Gastroesophageal sphincter (tissue), 3 donors: ENCODE measurements at regions not wholly inside any gene's neighbourhood (a gene's known extent, or its start where the extent isn't known, plus 50 kb on each side); places are given as distances from the start of the nearest gene placed in this dataset.

Experiments
- EP300 ChIP-seq: sonication (generic); formaldehyde crosslinking; IDR thresholded peaks from one replicate; pipeline ENCODE4 v1.6.1; 2017; ENCODE audit warnings: antibody characterized with exemption, mild to moderate bottlenecking
- POLR2A ChIP-seq, 2 donors: fragments of 450-650 bp; IDR thresholded peaks; one replicate each; pipeline ENCODE4 v1.6.1; 2017; ENCODE audit warnings: antibody characterized with exemption in 2 of 2, mild to moderate bottlenecking in 2 of 2, moderate library complexity in 1 of 2
- POLR2AphosphoS5 ChIP-seq: sonication (generic); formaldehyde crosslinking; IDR thresholded peaks from one replicate; pipeline ENCODE4 v1.6.1; 2017; ENCODE audit warnings: antibody characterized with exemption
- TF ChIP-seq, protein P1 (sequence below), 4 experiments: fragments of 200-600 bp in 2 of 4; fragments of 450-650 bp in 2 of 4; sonication (generic) in 1 of 4; IDR thresholded peaks; one replicate each; pipeline ENCODE4 v1.5.1; 2017 to 2019; ENCODE audit warnings: antibody characterized with exemption in 4 of 4, mild to moderate bottlenecking in 2 of 4, moderate library complexity in 2 of 4

DNA sequence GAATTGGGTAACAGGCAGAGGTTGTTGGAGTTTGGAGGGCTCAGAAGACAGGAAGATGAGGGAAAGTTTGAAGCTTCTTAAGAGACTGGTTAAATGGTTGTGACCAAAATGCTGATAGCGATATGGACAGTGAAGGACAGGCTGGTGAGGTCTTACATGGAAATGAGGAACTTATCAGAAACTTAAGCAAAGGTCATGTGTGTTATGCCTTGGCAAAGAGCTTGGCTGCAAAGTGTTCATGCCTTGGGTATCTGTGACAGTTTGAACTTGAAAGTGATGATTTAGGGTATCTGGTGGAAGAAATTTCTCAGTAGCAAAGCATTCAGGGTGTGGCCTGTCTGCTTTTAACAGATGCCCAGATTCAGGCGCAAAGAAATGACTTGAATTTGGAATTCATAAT, 64.5 kb upstream of the EEPD1 start:
- TF ChIP-seq, protein P1, sequence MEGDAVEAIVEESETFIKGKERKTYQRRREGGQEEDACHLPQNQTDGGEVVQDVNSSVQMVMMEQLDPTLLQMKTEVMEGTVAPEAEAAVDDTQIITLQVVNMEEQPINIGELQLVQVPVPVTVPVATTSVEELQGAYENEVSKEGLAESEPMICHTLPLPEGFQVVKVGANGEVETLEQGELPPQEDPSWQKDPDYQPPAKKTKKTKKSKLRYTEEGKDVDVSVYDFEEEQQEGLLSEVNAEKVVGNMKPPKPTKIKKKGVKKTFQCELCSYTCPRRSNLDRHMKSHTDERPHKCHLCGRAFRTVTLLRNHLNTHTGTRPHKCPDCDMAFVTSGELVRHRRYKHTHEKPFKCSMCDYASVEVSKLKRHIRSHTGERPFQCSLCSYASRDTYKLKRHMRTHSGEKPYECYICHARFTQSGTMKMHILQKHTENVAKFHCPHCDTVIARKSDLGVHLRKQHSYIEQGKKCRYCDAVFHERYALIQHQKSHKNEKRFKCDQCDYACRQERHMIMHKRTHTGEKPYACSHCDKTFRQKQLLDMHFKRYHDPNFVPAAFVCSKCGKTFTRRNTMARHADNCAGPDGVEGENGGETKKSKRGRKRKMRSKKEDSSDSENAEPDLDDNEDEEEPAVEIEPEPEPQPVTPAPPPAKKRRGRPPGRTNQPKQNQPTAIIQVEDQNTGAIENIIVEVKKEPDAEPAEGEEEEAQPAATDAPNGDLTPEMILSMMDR (IDR thresholded peaks at IDR 0.05): no peak
- TF ChIP-seq POLR2A (IDR thresholded peaks at IDR 0.05) (no peak), EP300 (no peak), POLR2AphosphoS5 (no peak)
